ENCODE measurements at regions not wholly inside any gene's neighbourhood (a gene's known extent, or its start where the extent isn't known, plus 50 kb on each side); places are given as distances from the start of the nearest gene placed in this dataset.

DNA sequence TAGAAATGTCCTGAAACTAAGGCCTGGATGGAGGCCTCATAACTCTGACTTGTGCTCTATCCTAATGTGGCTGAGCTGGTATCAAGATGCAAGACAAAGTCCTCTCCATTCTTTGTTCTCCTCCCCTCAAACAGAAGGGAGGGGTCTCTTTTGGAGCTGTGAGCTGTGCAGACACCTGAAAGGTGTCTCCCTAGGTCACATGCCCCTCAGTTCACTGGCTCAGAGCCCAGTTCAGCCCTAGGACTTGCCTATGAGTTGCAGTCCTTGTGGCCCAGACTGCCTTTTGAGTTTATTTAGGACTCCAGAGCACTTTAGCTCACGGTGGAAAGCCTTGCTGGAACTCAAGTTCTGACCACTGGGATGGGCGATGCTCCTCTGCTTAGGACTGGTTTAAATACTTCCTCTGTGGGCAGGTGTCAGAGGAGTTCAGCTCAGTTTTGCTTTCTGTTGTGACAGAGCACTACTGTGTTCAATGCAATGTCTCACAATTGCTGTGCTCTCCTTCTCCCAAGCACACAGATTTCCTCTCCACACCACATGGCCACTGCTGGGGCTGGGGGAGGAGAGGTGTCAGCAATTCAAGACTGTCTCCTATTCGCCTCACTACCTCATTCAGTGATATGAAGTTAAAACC is 84.8 kb upstream of the ZNF827 start:
- DNase-seq (ENCODE audit: low read depth), result no peak

DNA sequence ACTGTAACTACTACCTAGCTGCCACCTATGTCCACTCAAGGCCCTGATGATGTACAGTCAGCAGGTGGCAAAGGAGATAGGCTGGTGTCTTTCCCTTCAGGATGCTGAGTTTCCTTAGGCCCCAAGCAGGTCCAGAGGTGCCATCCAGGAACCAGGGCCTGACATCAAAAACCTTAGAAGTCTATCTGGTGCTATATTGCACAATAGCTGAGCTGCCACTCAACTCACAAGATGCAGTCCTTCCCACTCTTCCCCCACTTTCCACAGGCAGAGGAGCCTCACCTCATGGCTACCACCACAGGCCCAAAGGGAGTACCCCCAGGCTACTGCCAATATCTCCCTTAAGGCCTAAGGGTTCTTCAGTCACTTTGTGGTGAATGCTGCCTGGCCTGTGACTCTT is 83.9 kb upstream of the ZNF827 start:
- DNase-seq (ENCODE audit: low read depth), result no peak

DNA sequence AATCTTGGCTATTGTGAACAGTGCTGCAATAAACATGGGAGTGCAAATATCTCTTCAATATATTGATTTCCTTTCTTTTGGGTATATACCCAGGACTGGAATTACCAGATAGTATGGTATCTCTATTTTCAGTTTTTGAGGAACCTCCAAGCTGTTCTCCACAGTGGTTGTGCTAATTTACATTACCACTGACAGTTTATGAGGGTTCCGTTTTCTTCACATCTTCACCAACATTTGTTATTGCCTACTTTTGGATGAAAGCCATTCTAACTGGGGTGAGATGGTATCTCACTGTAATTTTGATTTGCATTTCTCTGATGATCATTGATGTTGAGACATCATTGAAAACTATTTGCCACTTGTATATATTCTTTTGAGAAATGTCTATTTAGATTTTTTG is 79.6 kb upstream of the ZNF827 start:
- no peak for DNase-seq (ENCODE audit: low read depth)

DNA sequence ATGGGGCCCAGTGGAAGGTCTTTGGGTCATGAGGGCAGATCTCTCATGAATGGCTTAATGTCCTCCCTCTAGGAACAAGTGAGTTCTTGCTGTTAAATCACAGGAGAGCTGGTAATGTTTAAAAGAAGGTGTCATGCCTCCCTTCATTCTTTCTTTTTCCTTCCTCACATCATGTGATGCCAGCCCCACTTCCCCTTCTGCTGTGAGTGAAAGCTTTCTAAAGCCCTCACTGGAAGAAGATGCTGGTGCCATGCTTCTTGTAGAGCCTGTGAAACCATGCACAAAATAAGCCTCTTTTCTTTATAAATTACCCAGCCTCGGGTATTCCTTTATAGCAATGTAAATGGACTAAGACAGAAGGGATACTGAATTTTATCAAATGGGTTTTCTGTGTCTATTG is 66.1 kb upstream of the ZNF827 start:
- DNase-seq (ENCODE audit: low read depth), result no peak

DNA sequence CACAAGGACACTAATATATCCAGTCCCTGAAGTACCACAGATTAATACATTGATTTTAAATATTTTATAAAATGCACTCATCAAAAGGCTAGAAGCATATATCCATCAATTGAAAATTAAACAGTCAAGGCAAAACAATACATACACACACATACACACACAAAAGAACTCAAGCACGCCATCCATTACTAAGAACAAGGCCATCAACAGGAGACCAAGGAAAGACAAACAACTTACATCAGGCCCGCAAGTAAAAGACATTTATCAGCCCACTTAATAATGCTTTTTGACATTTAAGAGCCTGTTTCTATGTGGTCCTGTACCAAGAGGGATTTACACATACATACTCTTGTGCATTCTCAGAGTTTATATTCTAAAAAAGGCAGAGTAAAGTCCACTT is 50.0 kb upstream of the ZNF827 start:
- no peak for DNase-seq (ENCODE audit: low read depth)

All from GM04504 (cell line).